ENCODE measurements at regions not wholly inside any gene's neighbourhood (a gene's known extent, or its start where the extent isn't known, plus 50 kb on each side); places are given as distances from the start of the nearest gene placed in this dataset.

- 65 to 81% (median 75%) methylated on average over 3 of the region's 3 CpGs for WGBS, 5 donors
- no peaks in the 10 kb centered on the region for H3K36me3 ChIP-seq
- TF ChIP-seq CTCF (IDR thresholded peaks at IDR 0.05) (no peak), POLR2A (IDR thresholded peaks at IDR 0.05) (no peak)
- H3K27me3 ChIP-seq: no peaks in the 10 kb centered on the region
- H3K9me3 ChIP-seq: no peaks in the 10 kb centered on the region
- DNase-seq: no peak
- no peaks in the 10 kb centered on the region for H3K4me1 ChIP-seq
- H3K4me3 ChIP-seq: no peak overlapping the region
- intact Hi-C loops (cut with DNase I; ENCODE audit: low total_unique reads): no loop called here
- no peak overlapping the region for H3K27ac ChIP-seq
These were observed 405.5 kb upstream of the ADAMTS5 start for GRCh38 chr21:27372381-27372780.

- no peak for DNase-seq
- Histone ChIP-seq H3K27me3 (no peaks in the 10 kb centered on the region), H3K36me3 (no peaks in the 10 kb centered on the region), H3K9me3 (no peaks in the 10 kb centered on the region), H3K4me1 (no peaks in the 10 kb centered on the region), H3K4me3 (no peak overlapping the region), H3K27ac (no peak overlapping the region)
- TF ChIP-seq CTCF (IDR thresholded peaks at IDR 0.05) (no peak), POLR2A (IDR thresholded peaks at IDR 0.05) (no peak), EP300 (IDR thresholded peaks at IDR 0.05) (no peak), POLR2AphosphoS5 (IDR thresholded peaks at IDR 0.05) (no peak)
- intact Hi-C loops (cut with DNase I; ENCODE audit: low total_unique reads): no loop called here
These were observed 405.1 kb upstream of the ADAMTS5 start for GRCh38 chr21:27371975-27372331.

- Histone ChIP-seq H3K4me3 (no peak overlapping the region), H3K27me3 (no peaks in the 10 kb centered on the region), H3K4me1 (no peaks in the 10 kb centered on the region), H3K9me3 (no peaks in the 10 kb centered on the region), H3K36me3 (no peaks in the 10 kb centered on the region), H3K27ac (no peak overlapping the region)
- intact Hi-C loops (cut with DNase I; ENCODE audit: low total_unique reads): no loop called here
- DNase-seq: peak in 1 of 2 donors; percentile 25
- TF ChIP-seq POLR2A (IDR thresholded peaks at IDR 0.05) (no peak), CTCF (IDR thresholded peaks at IDR 0.05) (no peak), POLR2AphosphoS5 (IDR thresholded peaks at IDR 0.05) (no peak), EP300 (IDR thresholded peaks at IDR 0.05) (no peak)
- 48 to 68% (median 55%) methylated on average over 5 of the region's 5 CpGs for WGBS, 5 donors
These were observed 404.5 kb upstream of the ADAMTS5 start for GRCh38 chr21:27371115-27371974.

- Histone ChIP-seq H3K4me3 (no peak overlapping the region), H3K36me3 (no peaks in the 10 kb centered on the region), H3K27ac (no peak overlapping the region), H3K9me3 (no peaks in the 10 kb centered on the region), H3K27me3 (no peaks in the 10 kb centered on the region), H3K4me1 (no peaks in the 10 kb centered on the region)
- TF ChIP-seq POLR2AphosphoS5 (IDR thresholded peaks at IDR 0.05) (no peak), POLR2A (IDR thresholded peaks at IDR 0.05) (no peak), EP300 (IDR thresholded peaks at IDR 0.05) (no peak), CTCF (IDR thresholded peaks at IDR 0.05) (no peak)
- intact Hi-C loops (cut with DNase I; ENCODE audit: low total_unique reads): no loop called here
- DNase-seq: no peak
- WGBS, 5 donors: 81 to 93% (median 86%) methylated on average over 3 of the region's 3 CpGs
These were observed 403.2 kb upstream of the ADAMTS5 start for GRCh38 chr21:27369978-27370571.
